Neuronal stem cell (in vitro differentiated cells): ENCODE measurements at regions not wholly inside any gene's neighbourhood (a gene's known extent, or its start where the extent isn't known, plus 50 kb on each side); places are given as distances from the start of the nearest gene placed in this dataset.

Source experiments
- DNase-seq: peaks from one replicate; pipeline ENCODE4 v3.0.0-alpha.2; 2013; ENCODE audit warnings: low spot score
- H2AFZ ChIP-seq: one replicate; pipeline ENCODE4 v1.6.1; 2013; ENCODE audit warnings: mild to moderate bottlenecking, low read length, inconsistent platforms
- H2AK5ac ChIP-seq: 2 replicates; pipeline ENCODE4 v1.6.1; 2013; ENCODE audit warnings: low read depth, mild to moderate bottlenecking, inconsistent platforms, low read length, moderate library complexity, mixed read lengths
- H2BK120ac ChIP-seq: 2 replicates; pipeline ENCODE4 v1.6.1; 2013; ENCODE audit warnings: low read depth, mild to moderate bottlenecking, inconsistent platforms, low read length, moderate library complexity, mixed read lengths
- H2BK12ac ChIP-seq: one replicate; pipeline ENCODE4 v1.6.1; 2013; ENCODE audit warnings: low read length, inconsistent platforms
- H2BK15ac ChIP-seq: 2 replicates; pipeline ENCODE4 v1.6.1; 2013; ENCODE audit warnings: mild to moderate bottlenecking, low read length, inconsistent platforms, mixed read lengths
- H2BK5ac ChIP-seq: one replicate; pipeline ENCODE4 v1.6.1; 2013; ENCODE audit warnings: inconsistent platforms, mild to moderate bottlenecking, low read length, moderate library complexity
- H3K14ac ChIP-seq: one replicate; pipeline ENCODE4 v1.6.1; 2013; ENCODE audit warnings: low read length, inconsistent platforms
- H3K18ac ChIP-seq: 2 replicates; pipeline ENCODE4 v1.6.1; 2013; ENCODE audit warnings: low read length, inconsistent platforms
- H3K23ac ChIP-seq: 2 replicates; pipeline ENCODE4 v1.6.1; 2013; ENCODE audit warnings: low read depth, mild to moderate bottlenecking, mixed read lengths, low read length, inconsistent platforms; ENCODE audit not compliant: poor library complexity
- H3K27ac ChIP-seq: replicated peaks from 3 replicates; pipeline ENCODE4 v1.5.1; 2013; ENCODE audit warnings: low read length, inconsistent platforms
- H3K27me3 ChIP-seq, 3 experiments: 2 replicates each; pipeline ENCODE4 v1.6.1; 2013; ENCODE audit warnings: low read length in 3 of 3, mild to moderate bottlenecking in 2 of 3, inconsistent platforms in 1 of 3, low read depth in 1 of 3, mixed read lengths in 1 of 3, moderate library complexity in 1 of 3; ENCODE audit not compliant: control insufficient read depth in 3 of 3, insufficient read depth in 3 of 3
- H3K36me3 ChIP-seq, 2 donors: replicated peaks in 1 of 2; 2 replicates each; pipeline ENCODE4 v1.6.1; 2013; ENCODE audit warnings: low read length in 2 of 2; ENCODE audit not compliant: control insufficient read depth in 2 of 2, insufficient read depth in 2 of 2
- H3K4ac ChIP-seq: 2 replicates; pipeline ENCODE4 v1.6.1; 2013; ENCODE audit warnings: inconsistent platforms, mild to moderate bottlenecking, low read length, moderate library complexity
- H3K4me1 ChIP-seq, 2 donors: 1 replicate in 1 of 2; 2 replicates in 1 of 2; pipeline ENCODE4 v1.6.1; 2013; ENCODE audit warnings: low read length in 2 of 2, low read depth in 1 of 2; ENCODE audit not compliant: control insufficient read depth in 2 of 2, insufficient read depth in 1 of 2
- H3K4me2 ChIP-seq: one replicate; pipeline ENCODE4 v1.6.1; 2013; ENCODE audit warnings: mild to moderate bottlenecking, low read length, inconsistent platforms; ENCODE audit not compliant: insufficient read depth, poor library complexity, severe bottlenecking
- H3K4me3 ChIP-seq, 2 donors: 2 replicates each; pipeline ENCODE4 v1.5.1; 2013; ENCODE audit warnings: low read length in 2 of 2, mild to moderate bottlenecking in 2 of 2, inconsistent platforms in 1 of 2, moderate library complexity in 1 of 2
- H3K79me1 ChIP-seq: one replicate; pipeline ENCODE4 v1.6.1; 2013; ENCODE audit warnings: low read depth, mild to moderate bottlenecking, inconsistent platforms, low read length, moderate library complexity
- H3K9ac ChIP-seq: one replicate; pipeline ENCODE4 v1.6.1; 2013; ENCODE audit warnings: mild to moderate bottlenecking, low read depth, low read length, inconsistent platforms; ENCODE audit not compliant: poor library complexity
- H3K9me3 ChIP-seq, 2 donors: replicated peaks in 1 of 2; 2 replicates each; pipeline versions ENCODE3 to v1.6.1; 2013; ENCODE audit warnings: low read length in 2 of 2, mild to moderate bottlenecking in 2 of 2, inconsistent platforms in 1 of 2, low read depth in 1 of 2, mixed read lengths in 1 of 2, moderate library complexity in 1 of 2; ENCODE audit not compliant: control insufficient read depth in 2 of 2, insufficient read depth in 1 of 2
- H4K8ac ChIP-seq: one replicate; pipeline ENCODE4 v1.6.1; 2013; ENCODE audit warnings: low read depth, mild to moderate bottlenecking, inconsistent platforms, low read length, moderate library complexity
- H4K91ac ChIP-seq: one replicate; pipeline ENCODE4 v1.6.1; 2013; ENCODE audit warnings: low read length, low read depth, mild to moderate bottlenecking, inconsistent platforms; ENCODE audit not compliant: poor library complexity
- WGBS, 2 donors: extraction: QIAGEN DNeasy Blood & Tissue Kit; methylation state at CpG; one replicate each; pipeline ENCODE4 v1.1.7; 2013; ENCODE audit warnings: missing lambda C conversion rate in 2 of 2, mixed read lengths in 1 of 2; ENCODE audit not compliant: insufficient read length in 2 of 2, insufficient replicate concordance in 1 of 2; ENCODE audit errors: extremely low coverage in 2 of 2; 5-methylcytosine and 5-hydroxymethylcytosine counted together

- Histone ChIP-seq H2AFZ (peak overlapping the region; percentile 30), H3K36me3 (no peaks in the 10 kb centered on the region), H4K8ac (no peak overlapping the region), H3K14ac (no peak overlapping the region), H3K4me3 (no peak overlapping the region), H2BK12ac (no peak overlapping the region), H4K91ac (no peak overlapping the region), H3K23ac (no peak overlapping the region), H3K4ac (no peak overlapping the region), H2BK120ac (no peak overlapping the region), H2BK5ac (no peak overlapping the region), H3K27ac (no peak overlapping the region), H2AK5ac (no peak overlapping the region), H2BK15ac (no peak overlapping the region), H3K4me1 (peaks cover 0 to 14% of the 10 kb centered on the region in 2 donors), H3K4me2 (no peak overlapping the region), H3K9me3 (no peaks in the 10 kb centered on the region), H3K9ac (no peak overlapping the region), H3K79me1 (no peaks in the 10 kb centered on the region), H3K27me3 (no peaks in the 10 kb centered on the region), H3K18ac (no peak overlapping the region)
- no CpG with 5 or more reads among the region's 6 CpGs for WGBS, 2 donors
- no peak for DNase-seq
Observed at GRCh38 chr6:157760137-157760536, 62.9 kb upstream of the SNX9 start.

GRCh38 chr6:157760589-157761330, 62.3 kb upstream of the SNX9 start:
- H3K79me1 ChIP-seq: no peaks in the 10 kb centered on the region
- DNase-seq: no peak
- H3K4me3 ChIP-seq: no peak overlapping the region
- WGBS, 2 donors: no CpG with 5 or more reads among the region's 7 CpGs
- no peaks in the 10 kb centered on the region for H3K9me3 ChIP-seq
- H2AK5ac ChIP-seq: no peak overlapping the region
- H3K23ac ChIP-seq: no peak overlapping the region
- no peaks in the 10 kb centered on the region for H3K27me3 ChIP-seq
- H3K9ac ChIP-seq: no peak overlapping the region
- peaks cover 0 to 8% of the 10 kb centered on the region in 2 donors for H3K4me1 ChIP-seq
- H3K36me3 ChIP-seq: no peaks in the 10 kb centered on the region
- H4K91ac ChIP-seq: no peak overlapping the region
- H3K27ac ChIP-seq: no peak overlapping the region
- no peak overlapping the region for H2BK15ac ChIP-seq
- H2BK120ac ChIP-seq: no peak overlapping the region
- H4K8ac ChIP-seq: no peak overlapping the region
- no peak overlapping the region for H3K14ac ChIP-seq
- H2BK5ac ChIP-seq: no peak overlapping the region
- no peak overlapping the region for H3K4me2 ChIP-seq
- no peak overlapping the region for H3K18ac ChIP-seq
- no peak overlapping the region for H3K4ac ChIP-seq
- H2AFZ ChIP-seq: peak overlapping the region; percentile 30
- H2BK12ac ChIP-seq: no peak overlapping the region

GRCh38 chr6:157761331-157761921, 61.6 kb upstream of the SNX9 start:
- H2BK120ac ChIP-seq: no peak overlapping the region
- no peaks in the 10 kb centered on the region for H3K79me1 ChIP-seq
- H4K91ac ChIP-seq: no peak overlapping the region
- no peak overlapping the region for H3K23ac ChIP-seq
- no CpG with 5 or more reads among the region's 12 CpGs for WGBS, 2 donors
- no peak overlapping the region for H2BK12ac ChIP-seq
- H4K8ac ChIP-seq: no peak overlapping the region
- no peak overlapping the region for H2AFZ ChIP-seq
- H2AK5ac ChIP-seq: no peak overlapping the region
- no peak overlapping the region for H3K4ac ChIP-seq
- no peak for DNase-seq
- H3K4me2 ChIP-seq: no peak overlapping the region
- H3K9ac ChIP-seq: no peak overlapping the region
- no peaks in the 10 kb centered on the region for H3K36me3 ChIP-seq
- no peak overlapping the region for H2BK15ac ChIP-seq
- peaks cover 0 to 8% of the 10 kb centered on the region in 2 donors for H3K4me1 ChIP-seq
- no peaks in the 10 kb centered on the region for H3K27me3 ChIP-seq
- no peak overlapping the region for H3K4me3 ChIP-seq
- no peak overlapping the region for H3K14ac ChIP-seq
- no peaks in the 10 kb centered on the region for H3K9me3 ChIP-seq
- H3K18ac ChIP-seq: no peak overlapping the region
- H2BK5ac ChIP-seq: no peak overlapping the region
- no peak overlapping the region for H3K27ac ChIP-seq

GRCh38 chr6:157761926-157762325, 61.1 kb upstream of the SNX9 start:
- no peak overlapping the region for H2AFZ ChIP-seq
- no peak overlapping the region for H3K4ac ChIP-seq
- no peak for DNase-seq
- H3K36me3 ChIP-seq: no peaks in the 10 kb centered on the region
- H4K91ac ChIP-seq: no peak overlapping the region
- no CpG with 5 or more reads among the region's 13 CpGs for WGBS, 2 donors
- no peak overlapping the region for H3K4me3 ChIP-seq
- H3K18ac ChIP-seq: no peak overlapping the region
- no peaks in the 10 kb centered on the region for H3K27me3 ChIP-seq
- no peak overlapping the region for H2AK5ac ChIP-seq
- H2BK12ac ChIP-seq: no peak overlapping the region
- H3K23ac ChIP-seq: no peak overlapping the region
- H3K79me1 ChIP-seq: no peaks in the 10 kb centered on the region
- no peak overlapping the region for H2BK120ac ChIP-seq
- no peaks in the 10 kb centered on the region for H3K9me3 ChIP-seq
- no peak overlapping the region for H3K4me2 ChIP-seq
- H3K9ac ChIP-seq: no peak overlapping the region
- H3K14ac ChIP-seq: no peak overlapping the region
- H2BK15ac ChIP-seq: no peak overlapping the region
- H4K8ac ChIP-seq: no peak overlapping the region
- H3K4me1 ChIP-seq: peaks cover 0 to 8% of the 10 kb centered on the region in 2 donors
- H3K27ac ChIP-seq: no peak overlapping the region
- no peak overlapping the region for H2BK5ac ChIP-seq
